ENCODE measurements at regions not wholly inside any gene's neighbourhood (a gene's known extent, or its start where the extent isn't known, plus 50 kb on each side); places are given as distances from the start of the nearest gene placed in this dataset.

DNA sequence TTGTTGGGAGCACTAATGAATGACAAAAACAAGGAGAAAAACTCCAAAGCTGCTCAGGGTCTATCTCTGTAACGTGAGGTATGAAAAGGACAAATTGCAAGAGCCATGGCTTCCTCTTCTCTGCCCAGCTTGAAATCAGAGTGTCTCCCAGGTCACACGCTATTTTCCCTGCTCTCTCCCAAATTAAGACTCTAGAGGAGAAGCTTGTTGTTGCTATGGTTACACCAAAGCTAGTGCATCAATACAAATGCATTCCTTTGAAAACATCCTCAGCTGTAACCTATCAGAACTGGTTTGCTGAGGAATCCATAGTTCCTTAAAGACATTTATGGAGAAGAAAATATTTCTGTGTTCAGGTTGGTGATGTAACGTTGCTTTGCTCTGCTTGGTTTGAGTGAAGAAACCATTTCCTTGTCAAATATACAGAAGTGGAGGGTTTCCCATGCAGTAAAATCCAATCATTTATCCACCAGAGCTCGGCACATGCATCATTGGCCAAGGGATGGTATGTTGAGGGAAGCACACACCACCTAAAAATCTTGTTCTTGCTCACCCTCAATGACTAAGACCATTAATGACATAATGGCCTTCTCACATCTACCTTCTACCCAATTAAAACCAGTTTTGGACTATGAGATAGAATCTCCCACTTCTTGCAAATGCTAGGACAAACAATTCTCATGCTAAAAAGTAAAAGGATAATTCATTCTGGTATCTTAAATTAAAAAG lies 2135.6 kb upstream of the CELF4 start:
- TF ChIP-seq, protein P1, sequence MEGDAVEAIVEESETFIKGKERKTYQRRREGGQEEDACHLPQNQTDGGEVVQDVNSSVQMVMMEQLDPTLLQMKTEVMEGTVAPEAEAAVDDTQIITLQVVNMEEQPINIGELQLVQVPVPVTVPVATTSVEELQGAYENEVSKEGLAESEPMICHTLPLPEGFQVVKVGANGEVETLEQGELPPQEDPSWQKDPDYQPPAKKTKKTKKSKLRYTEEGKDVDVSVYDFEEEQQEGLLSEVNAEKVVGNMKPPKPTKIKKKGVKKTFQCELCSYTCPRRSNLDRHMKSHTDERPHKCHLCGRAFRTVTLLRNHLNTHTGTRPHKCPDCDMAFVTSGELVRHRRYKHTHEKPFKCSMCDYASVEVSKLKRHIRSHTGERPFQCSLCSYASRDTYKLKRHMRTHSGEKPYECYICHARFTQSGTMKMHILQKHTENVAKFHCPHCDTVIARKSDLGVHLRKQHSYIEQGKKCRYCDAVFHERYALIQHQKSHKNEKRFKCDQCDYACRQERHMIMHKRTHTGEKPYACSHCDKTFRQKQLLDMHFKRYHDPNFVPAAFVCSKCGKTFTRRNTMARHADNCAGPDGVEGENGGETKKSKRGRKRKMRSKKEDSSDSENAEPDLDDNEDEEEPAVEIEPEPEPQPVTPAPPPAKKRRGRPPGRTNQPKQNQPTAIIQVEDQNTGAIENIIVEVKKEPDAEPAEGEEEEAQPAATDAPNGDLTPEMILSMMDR (IDR thresholded peaks at IDR 0.05; ENCODE audit: insufficient read depth, low read depth, low read length), result no peak
- TF ChIP-seq EZH2 (IDR thresholded peaks at IDR 0.05; ENCODE audit: insufficient read depth, low read length), result no peak
